ENCODE measurements at regions not wholly inside any gene's neighbourhood (a gene's known extent, or its start where the extent isn't known, plus 50 kb on each side); places are given as distances from the start of the nearest gene placed in this dataset.

DNA sequence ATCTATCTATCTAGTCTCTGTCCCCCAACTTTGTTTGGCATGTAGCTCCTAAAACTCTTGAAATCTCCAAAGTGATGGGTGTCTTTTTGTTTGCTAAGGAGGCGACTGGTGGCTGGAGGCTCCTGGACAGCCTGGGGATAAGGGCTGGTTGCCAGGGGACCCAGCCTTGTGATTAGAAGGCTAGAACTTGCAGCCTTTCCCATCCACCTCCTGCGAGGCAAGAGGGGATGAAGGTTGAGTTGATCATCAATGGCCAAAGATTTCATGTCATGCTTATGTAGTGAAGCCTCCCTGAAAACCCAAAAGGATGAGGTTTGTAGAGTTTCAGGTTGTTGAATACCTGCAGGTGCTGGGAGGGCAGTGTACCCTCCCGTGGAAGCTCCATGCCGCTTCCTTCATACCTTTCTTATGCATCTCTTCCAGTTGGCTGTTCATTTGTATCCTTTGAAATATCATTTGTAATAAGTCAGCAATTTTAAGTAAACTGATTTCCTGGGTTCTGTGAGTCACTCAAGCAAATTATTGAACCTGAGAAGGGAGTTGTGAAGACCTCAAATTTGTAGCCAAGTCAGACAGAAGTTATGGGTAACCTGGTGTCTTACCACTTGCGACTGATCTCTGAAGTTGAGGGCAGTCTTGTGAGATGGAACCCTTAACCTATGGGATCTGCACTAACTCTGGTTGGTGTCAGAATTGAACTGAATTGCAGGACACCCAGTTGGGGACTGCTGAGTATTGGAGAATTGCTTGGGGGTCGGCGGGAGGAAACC is 202.4 kb downstream of the SEC14L1 start:
- DNase-seq = peak; percentile 23

DNA sequence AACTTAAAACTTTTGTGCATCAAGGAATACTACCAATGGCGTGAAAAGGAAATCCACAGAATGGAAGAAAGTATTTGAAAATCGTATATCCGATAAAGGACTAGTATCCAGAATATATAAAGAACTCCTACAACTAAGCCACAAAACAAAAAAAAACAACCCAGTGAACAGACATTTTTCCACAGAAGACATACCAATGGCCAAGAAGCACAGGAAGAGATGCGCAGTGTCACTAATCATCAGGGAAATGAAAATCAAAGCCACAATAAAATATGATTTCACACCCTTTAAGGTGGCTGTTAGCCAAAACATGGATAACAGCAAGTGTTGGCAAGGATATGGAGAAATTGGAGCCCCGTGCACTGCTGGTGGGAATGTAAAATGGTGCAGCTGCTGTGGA is 203.3 kb downstream of the SEC14L1 start:
- no peak for DNase-seq

DNA sequence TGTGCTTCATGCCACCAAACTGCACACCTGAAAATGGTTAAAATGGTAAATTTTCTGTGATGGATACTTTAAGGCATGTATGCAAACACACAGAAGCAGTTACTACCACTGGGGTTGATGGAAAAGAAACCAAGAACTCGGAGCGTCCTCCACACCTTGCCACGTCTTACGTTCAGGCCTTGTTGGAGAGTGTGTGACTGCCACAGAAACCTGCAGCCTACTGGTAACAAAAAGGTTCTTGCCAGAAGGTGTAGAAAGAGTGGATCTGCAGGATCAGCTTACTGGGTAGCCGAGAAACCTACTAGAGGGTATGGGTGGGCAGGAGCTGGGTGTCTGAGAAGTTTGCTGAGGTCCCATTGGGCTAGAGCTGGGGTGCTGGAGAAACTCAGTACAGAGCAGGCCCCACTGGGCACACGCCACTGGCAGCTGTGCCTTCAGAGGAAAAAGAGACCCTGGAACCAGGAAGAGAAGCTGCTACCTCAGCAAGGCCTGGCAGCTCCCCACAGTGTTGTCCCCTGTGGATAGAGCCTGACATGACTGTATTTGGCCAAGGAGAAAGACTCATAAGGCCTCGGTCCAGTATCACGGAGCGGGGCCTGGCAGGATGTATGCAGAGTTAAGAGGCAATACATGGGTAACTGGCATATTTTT is 204.6 kb downstream of the SEC14L1 start:
- no peak for DNase-seq

DNA sequence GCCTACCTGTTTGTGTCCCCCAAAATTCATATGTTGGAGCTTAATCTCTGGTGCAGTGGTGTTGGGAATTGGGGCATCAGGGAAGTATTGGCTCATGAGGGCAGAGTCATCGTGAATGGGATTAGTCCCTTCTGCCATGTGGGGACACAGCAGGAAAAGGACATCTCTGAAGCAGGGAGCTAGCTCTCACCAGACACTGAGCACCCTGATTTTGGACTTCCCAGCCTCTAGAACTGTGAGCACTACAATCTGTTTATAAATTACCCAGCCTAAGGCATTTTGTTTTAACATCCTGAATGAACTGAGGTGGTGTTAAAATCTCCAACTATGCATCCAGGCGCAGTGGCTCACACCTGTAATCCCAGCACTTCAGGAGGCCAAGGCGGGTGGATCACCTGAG is 206.0 kb downstream of the SEC14L1 start:
- DNase-seq = no peak

DNA sequence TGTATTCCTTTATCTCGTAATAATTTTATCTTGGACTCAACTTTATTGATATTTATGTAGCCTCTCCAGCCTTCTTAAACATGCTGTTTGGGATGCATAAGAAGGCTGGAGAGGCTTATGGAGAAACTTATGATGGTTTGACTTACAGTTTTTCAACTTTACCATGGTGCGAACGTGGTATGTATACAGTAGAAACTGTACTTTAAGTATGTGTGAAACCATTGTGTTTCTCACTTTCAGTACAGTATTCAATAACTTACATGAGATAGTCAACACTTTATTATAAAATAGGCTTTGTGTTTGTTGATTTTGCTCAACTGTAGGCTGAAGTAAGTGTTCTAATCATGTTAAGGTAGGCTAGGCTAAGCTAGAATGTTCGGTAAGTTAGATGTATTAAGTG is 206.8 kb downstream of the SEC14L1 start:
- DNase-seq = no peak

DNA sequence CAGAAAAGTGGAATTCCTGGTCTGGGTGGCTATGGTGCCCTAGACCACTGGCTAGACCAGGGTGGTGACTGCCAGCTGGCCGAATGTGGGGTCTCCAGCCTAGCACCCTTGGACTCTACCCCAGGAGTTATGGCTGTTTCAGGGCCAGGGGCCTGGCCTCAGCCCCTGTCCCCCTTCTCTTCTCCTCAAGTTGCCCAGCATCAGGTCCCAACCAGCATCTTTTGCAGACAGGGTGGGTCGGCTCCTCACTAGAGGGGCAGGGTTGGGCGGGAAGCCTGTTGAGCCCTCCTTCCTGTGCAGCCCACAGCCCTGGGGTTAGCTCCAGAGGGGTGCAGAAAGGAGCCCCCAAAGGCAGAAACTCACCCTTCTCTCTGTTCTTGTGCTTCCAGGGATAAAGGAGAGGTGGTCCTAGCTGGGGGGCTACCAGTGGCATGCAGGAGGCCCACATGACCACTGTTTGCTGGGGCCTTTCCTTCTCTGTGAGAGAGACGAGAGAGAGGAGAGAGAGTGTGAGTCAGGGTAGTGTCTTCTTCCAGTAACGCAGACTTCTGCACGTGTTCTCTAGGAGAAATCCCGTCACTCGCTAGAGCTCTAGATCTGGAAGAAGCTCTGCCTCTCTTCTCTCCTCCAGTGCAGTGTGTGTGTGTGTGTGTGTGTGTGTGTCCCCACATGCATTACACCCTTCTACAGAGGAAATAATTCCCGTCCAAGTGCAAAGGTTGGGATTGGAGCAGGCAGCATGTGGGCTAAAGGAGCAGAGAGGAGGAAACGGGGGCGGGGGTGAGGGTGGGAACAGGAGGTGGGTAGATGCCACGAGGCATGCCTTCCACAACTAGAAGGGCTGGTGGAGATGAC is 209.4 kb downstream of the SEC14L1 start:
- no peak for DNase-seq

DNA sequence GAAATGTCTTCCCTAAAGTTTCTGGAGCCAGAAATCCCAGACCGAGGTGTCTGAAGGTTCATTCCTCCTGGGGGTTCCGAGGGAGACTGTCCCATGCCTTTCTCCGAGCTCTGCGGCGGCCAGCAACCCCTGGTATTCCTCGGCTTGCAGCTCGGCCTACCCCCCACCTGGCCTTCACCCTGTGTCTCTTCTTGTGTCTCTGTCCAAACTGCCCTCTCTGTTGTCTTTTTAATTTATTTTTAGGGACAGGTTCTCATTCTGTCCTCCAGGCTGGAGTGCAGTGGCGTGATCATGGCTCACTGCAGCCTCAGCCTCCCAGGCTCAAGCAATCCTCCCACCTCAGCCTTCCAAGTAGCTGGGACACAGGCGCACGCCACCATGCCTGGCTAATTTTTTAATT is 211.7 kb downstream of the SEC14L1 start:
- no peak for DNase-seq

DNA sequence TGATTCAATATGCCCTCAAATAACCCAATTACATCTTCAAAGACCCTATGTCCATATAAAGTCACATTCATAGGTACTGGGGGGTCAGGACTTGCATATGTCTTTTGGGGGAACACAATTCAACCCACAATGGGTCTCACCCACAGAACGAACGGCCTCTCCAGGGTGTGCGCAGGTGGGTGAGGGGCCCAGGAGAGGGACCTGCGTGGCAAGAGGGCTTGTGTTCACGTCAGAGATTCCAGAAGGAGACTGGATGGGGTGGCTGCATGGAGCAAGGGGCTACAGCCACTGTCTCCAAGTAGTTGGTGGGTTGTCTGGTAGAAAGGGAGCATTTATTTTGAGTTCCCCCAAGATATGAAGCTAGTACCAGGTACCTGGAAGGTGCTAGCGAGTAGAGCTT is 212.2 kb downstream of the SEC14L1 start:
- no peak for DNase-seq

DNA sequence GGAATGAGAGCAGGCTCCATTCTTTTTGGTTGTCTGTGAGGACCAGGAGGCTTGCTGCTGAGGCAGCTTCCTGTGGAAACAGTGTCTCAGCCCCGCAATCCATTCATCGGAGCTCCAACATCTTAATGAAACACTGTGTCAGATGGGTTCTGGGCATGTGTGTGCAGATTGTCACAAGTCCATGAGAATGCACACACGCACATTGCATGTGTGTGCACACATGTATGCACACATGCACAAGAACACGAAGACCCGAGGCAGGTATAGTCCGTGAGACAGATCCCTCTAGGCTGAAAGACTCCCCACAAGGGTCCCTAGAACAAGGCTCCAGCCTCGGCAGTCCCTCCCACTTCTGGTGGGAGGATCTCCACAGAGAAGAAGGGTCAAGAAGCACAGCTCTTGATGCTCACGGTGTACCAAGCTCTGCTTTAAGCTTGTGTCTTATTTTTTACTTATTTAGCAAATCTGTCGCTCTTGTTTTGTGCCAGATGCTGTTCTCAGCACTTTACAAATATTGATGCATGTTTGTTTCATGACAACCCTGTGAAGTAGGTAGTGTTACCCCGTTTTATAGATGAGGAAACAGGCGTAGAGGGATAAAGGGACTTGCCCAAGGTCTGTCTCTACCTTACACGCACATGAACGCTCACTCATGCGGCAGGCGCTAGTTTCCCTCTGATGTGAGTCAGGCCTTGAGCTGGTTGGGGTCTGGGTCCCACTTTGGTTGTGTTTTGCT is 213.1 kb downstream of the SEC14L1 start:
- no peak for DNase-seq

DNA sequence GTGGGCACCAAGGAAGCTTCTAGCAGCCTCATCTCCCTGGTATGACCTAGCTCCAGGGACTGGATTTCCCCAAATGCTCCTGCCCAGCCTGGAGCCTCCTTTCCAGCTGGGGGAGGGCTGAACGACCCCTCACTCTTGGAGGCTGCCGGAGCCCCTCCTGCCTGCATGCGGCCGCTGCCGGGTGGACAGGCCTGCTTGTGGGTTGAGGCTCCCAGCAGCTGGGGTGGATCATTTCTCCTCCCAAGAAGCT is 213.6 kb downstream of the SEC14L1 start:
- DNase-seq = no peak

DNA sequence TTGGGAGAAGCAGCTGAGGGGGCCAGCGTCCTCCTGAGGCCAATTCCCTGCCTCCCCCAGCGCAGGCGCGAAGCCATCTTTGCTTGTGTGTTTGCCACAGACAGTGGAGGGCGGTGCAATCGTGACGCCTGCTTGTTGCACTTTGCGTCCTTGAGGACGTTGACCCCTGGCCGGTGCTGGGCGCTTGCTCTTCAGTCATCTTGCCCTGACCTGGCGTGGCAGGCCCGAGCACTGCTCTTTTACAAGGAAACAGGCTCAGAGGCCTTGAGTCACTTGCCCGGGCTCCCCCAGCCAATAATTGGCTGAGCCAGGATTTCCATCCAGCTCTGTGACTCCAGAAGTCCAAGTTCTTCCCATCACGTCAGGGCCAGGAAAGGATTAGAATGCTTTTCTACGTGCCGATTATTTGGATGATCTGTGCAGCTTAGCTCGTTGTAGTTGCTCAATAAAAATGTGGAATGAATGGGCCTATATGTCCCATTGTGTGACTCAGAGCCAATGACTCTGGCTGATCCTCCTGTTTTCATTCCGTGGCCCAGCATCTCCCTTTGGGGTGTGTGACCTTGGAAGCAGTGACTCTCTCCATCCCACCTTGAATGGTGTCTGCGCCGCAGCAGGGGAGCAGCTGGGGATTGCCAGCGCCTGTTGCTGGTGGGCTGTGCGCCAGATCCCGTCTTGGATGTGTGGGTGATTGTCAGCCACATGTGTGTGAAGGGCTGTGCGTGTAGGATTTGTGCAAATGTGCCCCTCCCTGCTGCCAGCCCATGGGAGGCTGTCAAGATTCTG is 214.1 kb downstream of the SEC14L1 start:
- DNase-seq = no peak

DNA sequence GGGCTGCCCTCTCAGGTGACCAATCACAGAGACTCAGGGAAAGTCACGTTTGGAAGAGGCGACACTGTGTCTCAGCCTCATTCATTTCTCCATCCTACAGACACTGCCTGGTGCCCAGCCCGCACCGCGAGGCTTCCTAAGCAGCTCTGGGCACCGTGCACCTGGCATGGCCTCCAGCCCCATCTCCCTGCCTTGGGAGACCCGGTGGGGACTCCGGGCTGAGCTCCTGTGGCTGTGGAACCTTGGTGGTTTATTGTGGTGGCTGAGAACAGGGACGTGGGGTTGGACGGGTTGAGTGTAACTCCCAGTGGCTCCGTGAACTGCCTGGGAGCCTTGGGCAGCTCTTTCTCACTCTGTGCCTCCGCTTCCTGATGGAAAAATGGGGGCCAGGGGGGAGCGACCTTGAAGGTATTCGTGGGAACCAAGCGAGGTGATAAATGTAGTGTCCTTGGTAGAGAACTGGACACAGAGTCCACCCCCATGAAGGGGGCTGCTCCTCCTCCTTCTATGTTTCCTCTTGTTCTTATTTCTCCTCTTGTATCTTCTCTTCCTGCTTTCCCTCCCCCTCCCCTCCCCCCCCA is 215.4 kb downstream of the SEC14L1 start:
- DNase-seq = no peak

DNA sequence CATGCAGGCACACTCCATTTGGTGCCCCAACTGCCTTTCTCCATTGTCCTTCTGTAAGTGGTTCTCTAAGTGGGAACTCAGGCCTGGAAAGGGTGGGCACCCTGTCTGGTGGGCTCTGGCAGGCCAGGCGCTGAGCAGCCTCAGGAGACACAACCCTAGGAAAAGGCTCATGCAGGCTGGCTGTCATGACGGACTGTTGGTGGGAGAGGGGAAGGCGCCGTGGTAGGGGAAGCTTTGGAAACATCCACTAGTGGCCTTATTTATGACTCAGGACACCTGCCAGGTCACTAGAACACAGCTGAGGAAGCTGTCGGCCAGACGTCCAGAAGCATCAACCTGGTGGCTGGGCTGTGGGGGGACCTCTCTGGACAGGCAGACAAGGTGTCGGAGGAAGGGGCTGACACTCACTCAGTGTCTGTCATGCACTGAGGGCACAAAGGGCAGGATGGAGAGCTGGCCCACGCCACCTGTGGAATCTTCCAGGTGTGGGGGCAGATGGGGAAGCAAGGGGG is 216.0 kb downstream of the SEC14L1 start:
- no peak for DNase-seq

DNA sequence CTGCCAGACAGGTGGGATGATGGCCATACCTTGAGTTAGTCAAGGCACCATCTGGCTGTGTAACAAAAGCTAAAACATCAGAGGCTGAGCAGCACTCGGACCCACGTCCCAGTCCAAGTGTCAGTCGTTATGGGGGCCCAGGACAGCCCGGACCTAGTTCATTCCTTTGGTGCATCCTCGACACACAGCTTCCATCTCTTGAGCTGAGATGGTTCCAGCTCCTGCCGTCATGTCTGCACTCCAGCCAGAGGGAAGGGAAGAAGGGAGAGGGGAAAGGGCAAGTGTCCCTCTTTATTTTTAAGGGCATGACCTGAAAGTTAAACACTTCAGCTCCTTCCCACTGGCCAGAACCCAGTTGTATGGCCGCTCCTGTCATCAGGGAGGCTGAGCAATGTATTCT is 218.0 kb downstream of the SEC14L1 start:
- DNase-seq = no peak

DNA sequence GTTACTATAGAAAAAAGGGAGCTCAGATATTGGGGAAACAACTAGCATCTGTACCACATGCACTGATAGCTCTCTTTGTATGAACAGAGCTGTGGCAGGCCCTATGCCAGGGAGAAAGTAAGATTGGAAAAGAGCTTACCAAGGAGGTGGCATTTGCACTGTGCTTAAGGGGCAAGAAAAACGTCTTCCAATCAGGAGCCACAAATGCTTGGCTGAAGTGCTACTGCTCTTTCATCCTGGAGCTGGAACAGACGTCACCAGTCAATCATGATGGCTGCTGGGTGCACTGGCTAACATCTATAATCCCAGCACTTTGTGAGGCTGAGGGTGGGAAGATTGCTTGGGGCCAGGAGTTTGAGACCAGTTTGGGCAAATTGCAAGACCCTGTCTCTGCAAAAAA is 218.5 kb downstream of the SEC14L1 start:
- no peak for DNase-seq

DNA sequence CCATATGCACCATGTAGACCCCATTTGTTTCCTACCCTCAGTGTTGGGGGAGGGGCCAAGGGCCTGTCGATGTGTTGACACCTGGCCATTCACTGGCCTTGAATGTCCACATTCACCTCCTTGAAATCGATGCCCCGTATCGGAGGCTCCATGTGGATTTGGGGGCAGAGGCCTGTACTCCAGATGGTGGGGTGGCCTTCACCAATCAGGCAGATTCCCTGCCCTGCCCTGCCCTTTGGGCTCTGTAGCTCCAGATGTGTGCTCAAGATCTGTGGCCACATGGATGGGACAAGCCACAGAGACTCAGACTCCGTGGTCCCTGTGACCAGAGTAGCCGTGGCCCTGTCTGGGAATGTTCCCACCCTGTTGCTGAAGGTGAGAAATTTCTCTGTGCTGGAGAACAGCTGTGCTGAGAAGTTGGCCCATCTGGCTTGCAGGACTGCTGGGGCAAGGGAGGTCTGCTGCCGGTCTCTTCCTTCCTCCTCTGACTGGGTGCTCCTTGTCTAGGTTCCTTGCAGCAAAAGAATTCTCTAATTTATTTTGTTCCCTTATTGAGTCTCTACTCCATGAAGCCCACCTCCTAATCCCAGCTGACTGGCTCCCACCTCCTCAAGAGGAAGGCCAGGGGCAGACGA is 221.3 kb downstream of the SEC14L1 start:
- no peak for DNase-seq

DNA sequence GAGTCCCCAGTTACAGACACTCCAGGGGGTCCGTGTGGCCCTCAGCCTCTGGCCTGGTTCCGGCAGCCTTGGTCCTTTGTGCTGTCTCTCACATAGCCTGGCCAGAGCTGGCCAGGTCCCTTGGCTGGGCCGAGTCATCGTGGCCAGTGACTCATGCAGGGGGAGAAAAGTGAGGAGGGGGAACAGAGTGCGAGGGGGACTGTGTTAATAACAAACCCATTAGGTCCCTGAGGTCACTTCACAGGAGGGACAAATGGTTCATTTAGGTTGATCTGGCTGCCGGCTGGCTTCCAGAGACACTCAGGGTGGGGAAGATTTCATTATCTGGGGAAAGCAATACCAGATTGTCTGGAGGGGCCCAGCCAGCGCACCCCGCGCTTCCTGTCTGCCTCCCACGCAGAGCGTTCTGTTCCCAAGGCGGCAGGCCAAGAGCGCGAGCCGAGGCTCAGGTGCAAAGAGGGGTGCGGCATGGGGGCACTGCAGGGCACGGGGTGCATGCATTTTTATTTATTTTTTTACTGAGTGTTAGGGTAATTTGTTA is 223.1 kb downstream of the SEC14L1 start:
- peak; percentile 21 for DNase-seq

DNA sequence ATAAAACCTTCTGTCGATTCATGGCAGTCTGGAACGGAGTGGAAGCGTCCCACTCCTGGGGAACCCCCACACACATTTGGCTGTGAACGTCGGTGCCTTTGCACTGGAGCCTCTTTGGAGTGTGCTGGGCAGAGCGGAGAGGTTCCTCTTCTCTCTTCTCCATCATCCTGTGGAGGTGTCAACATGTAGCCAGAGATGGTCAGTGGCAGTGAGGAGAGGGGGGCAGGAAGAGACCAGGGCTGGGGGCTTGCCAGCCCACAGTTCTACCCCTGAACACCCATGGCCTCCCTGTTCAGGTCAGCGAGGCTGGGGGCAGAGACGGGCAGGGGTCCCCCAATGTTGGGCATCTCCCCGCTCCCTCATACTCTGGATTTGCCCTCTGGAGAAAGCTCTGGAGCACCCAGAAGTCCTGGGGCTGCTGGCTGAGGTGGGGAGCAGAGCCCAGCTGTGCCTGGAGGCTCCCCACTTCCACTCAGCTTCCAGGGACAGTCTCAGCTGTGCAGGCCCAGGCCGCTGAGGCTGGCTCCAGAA is 223.7 kb downstream of the SEC14L1 start:
- DNase-seq = no peak

DNA sequence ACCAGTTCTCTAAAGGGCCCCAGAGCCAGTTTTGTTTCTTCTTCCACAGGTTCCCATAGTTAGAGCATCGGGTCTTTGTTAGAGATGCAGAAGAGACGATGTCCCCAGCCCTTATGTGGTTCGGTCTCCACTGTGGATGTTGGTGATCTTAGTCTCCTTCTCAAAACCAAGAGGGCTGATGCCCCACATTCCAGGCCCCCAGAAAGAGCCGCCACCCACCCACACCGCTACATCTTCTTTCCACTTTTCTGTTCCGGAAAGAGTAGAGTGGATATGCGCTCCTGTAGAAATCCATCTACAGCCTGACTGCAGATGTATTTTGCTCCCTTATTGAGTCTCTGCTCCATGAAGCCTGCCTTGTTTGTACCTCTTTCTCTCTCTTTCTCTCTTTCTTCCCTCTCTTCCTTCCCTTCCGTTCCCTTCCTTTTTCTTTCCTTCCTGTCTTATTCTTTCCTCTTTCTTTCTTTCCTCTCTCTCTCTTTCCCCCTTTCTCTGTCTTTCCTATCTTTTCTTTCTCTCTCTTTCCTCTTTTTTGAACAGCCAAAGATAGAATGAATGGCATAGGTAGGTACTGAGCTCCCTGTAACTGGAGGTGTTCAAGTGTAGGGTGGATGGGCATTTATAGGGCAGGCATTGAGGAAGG is 224.3 kb downstream of the SEC14L1 start:
- DNase-seq = no peak

DNA sequence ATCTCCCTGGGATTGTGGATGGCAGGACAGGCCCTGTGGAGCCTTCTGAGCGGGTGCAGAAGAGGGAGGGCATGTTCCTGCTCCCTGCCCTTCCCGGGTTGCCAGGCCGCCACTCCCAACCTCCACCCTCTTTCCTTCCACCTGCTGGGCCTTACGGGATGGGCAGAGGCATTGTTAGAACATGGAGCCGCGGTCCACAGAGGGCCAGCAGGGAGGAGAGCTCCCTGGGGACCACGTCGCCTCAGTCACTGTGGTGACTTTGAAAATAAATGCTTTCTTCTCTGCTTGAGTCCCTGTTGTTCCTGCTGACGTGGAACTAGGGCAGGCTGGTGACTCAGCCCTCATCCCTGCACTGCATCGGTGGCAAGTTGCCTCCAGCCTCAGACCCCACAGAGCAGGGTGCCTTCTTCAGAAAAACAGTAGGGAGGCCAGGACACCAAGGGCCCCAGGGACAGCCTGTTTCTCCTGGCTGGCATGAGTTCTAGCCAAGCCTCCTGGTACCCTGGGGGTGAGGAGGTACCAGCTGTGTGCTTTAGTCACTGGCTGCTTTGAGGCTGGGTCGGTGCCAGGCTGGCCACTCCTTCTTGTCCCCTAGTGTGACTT is 224.9 kb downstream of the SEC14L1 start:
- no peak for DNase-seq
